Cortex of kidney (tissue), 1 donor: ENCODE measurements at regions not wholly inside any gene's neighbourhood (a gene's known extent, or its start where the extent isn't known, plus 50 kb on each side); places are given as distances from the start of the nearest gene placed in this dataset.
"Not testable (repeated sequence)": the region's sequence is repeated elsewhere in the genome, so short reads cannot be mapped to it uniquely, and the experiment has no call there.

ENCODE experiments used
- DNase-seq: peaks from one replicate; lab custom pipeline; 2025; lab: John Stamatoyannopoulos, UW

DNA sequence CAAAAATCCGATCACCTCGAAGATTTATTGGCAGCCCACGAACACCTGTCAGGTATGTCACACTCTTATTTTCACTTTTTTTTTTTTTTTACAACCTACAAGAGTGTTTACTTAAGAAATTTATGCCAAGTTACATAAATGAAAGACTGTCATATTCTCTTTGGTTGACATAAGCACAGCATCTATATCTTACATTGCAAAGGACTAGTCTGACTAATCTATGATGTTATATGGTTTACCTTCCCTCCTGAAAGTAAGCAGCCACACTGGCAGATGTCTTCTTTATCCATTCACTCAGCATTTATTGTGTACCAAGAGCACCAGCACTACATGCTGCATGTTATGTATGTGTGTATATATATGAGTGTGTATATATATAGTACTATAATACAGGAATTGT, 156.3 kb downstream of the CDRT15L2 start:
- DNase-seq = no peak

DNA sequence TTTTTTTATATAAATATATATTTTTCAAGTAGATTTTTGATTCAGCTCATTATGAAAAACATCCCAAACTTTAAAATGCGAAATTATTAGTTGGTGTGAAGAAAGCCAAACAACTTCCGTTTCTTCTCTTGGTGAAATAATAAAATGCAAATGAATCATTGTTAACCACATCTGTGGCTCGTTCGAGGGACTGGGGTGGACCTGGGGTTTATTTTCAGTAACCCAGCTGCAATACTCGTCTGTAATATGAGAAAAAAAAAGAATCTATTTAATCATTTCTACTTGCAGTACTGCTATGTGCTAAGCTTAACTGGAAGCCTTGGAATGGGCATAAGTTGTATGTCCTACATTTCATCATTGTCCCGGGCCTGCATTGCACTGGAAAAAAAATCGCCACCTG, 158.1 kb downstream of the CDRT15L2 start:
- not testable (repeated sequence) for DNase-seq

DNA sequence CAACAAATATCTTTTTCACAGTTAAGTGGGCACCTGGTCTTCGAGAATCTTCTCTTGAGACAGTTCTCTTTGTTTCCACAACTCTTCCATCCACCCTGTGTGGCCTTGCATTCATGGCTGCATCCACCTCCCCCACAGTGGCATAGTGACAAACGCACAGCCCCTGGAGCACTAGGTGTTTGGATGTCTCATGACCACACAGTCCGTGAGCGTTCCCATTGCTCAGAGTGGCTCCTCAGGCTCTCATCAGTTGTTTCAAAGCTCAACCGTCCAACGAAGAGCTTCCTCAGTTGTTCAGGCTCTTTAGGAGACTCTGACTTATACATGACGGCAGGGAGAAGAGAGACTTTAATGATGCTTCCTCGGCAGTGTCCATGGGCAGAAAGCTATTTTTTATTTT, 191.6 kb downstream of the CDRT15L2 start:
- DNase-seq = no peak

DNA sequence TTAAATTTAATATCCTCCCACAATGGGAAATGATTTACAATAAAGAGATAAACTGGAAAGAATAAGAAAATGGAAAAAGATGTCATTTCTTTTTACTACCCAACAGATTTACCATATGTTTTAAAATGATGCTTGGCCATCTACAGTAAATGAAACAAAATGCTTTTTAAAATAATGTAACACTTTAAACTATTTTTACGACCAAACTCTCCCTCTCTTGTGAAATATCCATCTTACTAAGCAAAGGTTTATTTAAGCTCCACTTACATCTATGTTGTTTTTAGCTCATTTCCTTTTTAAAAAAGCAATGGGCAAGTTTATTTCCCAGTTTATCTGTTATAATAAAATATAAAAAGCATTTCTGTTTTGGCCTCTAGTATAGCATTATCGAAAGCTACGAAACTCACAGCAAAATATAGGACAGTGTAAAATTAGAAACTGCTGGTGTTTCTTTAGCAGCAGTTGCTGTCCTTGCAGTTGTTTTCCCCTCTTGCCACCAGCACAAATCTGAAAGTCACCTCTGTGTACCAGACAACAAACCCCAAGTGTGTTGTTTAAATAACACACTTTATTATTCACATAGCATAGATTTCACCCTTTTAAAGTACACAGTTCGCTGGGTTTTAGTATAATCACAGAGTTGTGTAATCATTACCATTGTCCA, 195.1 kb downstream of the CDRT15L2 start:
- no peak for DNase-seq

GRCh38 chr17:20775331-20775730, 195.8 kb downstream of the CDRT15L2 start:
- no peak for DNase-seq

DNA sequence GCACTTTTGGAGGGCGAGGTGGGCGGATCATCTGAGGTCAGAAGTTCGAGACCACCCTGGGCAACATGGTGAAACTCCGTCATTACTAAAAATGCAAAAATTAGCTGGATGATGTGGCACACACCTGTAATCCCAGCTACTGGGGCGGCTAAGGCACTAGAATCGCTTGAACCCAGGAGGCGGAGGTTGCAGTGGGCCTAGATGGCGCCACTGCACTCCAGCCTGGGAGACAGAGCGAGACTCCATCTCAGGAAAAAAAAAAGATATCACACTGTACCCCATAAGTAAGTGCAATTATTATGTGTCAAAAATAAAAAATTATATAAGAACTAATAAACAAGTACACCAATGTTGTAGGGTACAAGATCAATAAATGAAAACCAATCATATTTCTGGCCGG, 200.0 kb downstream of the CDRT15L2 start:
- DNase-seq = no peak

GRCh38 chr17:20781260-20781659, 201.7 kb downstream of the CDRT15L2 start:
- DNase-seq = no peak

- DNase-seq = not testable (repeated sequence)
These were observed 202.3 kb downstream of the CDRT15L2 start for GRCh38 chr17:20781869-20782268.

GRCh38 chr17:20783091-20783490, 203.6 kb downstream of the CDRT15L2 start:
- DNase-seq = no peak

DNA sequence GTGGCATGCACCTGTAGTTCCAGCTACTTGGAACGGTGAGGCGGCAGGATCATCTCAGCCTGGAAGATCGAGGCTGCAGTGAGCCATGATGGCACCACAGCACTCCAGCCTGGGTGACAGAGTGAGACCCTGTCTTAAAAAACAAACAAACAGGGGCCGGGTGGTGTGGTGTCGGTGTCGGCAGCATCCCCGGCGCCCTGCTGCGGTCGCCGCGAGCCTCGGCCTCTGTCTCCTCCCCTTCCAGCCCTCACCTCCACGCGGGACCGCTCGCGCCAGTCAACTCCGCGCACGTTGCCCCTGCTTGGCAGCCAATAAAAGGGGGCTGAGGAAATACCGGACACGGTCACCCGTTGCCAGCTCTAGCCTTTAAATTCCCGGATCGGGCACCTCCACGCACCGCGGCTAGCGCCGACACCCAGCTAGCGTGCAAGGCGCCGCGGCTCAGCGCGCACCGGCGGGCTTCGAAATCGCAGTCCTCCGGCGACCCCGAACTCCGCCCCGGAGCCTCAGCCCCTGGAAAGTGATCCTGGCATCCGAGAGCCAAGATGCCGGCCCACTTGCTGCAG, 204.7 kb downstream of the CDRT15L2 start:
- no peak for DNase-seq

- DNase-seq = no peak
These were observed 207.8 kb downstream of the CDRT15L2 start for GRCh38 chr17:20787281-20787680.

DNA sequence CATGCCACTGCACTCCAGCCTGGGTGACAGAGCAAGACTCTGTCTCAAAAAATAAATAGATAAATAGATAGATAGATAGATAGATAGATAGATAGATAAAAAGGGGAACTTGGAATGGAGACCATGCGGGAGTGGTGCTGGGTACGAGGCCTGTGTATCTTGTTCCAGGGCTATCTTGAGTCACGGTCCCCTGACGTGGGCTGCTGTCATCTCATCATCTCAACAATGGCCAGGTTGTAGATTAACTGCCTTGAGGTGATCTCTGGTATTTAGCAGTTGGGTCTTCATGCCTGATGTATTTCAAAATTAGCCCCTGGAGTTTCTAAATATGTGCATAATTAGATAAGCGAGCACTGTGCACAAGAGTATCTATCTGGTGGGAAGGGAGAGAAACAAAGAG, 212.1 kb downstream of the CDRT15L2 start:
- DNase-seq = no peak

GRCh38 chr17:20794532-20794931, 215.0 kb downstream of the CDRT15L2 start:
- DNase-seq = not testable (repeated sequence)

- DNase-seq = no peak
These were observed 217.8 kb downstream of the CDRT15L2 start for GRCh38 chr17:20797292-20797691.

- no peak for DNase-seq
These were observed 220.6 kb downstream of the CDRT15L2 start for GRCh38 chr17:20800146-20800545.

DNA sequence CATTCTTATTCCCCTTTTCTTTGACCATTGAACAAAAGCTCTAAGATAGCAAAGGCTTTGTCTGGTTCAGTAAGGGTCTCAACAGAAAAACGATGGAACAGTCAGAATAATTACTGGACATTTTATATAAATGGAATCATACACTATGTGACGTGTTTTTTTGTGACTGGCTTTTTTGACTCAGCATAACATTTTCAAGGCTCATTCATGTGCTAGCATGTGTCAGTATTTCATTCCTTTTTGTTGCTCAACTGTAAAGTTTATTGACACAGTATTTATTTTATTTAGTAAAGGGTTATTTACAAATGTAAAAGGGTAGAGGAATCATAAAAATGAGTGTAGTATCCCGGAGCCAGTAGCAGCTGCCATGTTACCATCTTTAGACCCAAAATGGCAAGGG, 226.2 kb downstream of the CDRT15L2 start:
- no peak for DNase-seq

DNA sequence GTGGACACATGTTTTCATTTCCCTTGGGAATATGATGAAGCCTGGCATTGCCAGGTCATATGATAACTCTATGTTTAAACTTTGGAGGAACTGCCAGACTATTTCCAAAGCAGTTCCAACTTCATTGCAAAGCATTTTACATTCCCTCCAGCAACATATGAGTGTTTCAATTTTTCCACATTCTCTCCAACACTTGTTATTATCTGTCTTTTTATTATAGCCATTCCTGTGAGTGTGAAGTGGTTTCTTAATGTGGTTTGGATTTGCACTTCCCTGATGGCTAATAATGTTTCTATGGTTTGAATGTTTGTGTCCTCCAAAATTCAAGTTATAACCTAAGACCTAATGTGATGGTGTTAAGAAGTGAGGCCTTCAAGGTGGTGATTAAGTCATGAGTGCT, 228.0 kb downstream of the CDRT15L2 start:
- DNase-seq = not testable (repeated sequence)

DNA sequence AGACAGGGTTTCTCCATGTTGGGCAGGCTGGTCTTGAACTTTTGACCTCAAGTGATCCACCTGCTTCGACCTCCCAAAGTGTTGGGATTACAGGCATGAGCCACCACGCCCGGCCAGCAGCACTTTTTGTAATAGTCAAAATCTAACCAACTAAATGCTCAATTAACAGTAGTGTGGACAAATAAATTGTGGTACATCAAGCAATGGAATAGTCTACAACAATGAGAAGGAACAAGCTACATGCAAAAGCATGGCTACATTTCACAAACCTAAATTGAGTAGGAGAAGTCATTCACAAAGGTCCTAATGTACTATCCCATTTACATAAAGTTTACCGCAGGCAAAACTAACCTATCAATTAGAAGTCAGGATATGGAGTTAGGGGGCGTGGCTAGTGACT, 227.4 kb downstream of the USP22 start:
- not testable (repeated sequence) for DNase-seq

DNA sequence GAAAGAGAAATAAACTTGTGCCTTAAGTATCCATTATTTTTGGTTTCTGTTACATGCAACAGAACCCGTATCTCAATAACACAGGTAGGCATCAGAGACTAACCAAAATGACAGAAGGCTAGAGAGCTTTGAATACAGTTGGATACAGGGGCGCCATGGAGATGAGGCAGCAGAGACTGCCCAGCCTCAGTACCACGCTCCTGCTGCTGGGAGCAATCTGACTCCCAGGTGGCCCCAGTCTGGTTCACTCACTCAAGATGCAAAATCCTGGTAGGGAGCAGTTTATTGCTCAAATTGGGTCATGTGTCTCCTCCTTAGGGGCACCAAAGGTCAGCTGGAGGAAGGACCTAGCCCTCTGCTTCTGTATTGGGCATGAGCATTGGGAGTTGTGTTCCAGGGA, 218.9 kb downstream of the USP22 start:
- DNase-seq = no peak

GRCh38 chr17:20825539-20825938, 217.3 kb downstream of the USP22 start:
- no peak for DNase-seq

DNA sequence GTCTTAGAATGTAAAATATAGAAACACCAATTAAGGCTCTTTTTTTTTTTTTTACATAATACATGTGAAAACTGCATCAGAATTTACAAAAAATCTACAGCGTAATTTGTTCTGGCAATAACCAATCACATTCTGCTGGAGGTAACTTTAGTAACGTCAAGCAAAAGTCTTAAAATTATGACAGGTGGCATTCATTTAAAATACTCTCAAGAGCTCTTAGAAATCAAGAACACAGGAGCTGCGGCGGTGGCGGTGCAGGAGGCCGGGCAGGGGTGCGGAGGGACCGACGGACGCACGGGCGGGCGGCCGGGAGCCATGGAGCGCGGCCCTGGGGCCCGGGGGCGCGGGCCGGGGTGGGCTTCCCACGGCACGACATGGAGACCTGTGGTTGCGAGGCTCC, 202.4 kb downstream of the USP22 start:
- DNase-seq = not testable (repeated sequence)

- DNase-seq = not testable (repeated sequence)
These were observed 201.6 kb downstream of the USP22 start for GRCh38 chr17:20840987-20841865.

GRCh38 chr17:20842012-20842411, 200.8 kb downstream of the USP22 start:
- DNase-seq = not testable (repeated sequence)
